ENCODE measurements at regions not wholly inside any gene's neighbourhood (a gene's known extent, or its start where the extent isn't known, plus 50 kb on each side); places are given as distances from the start of the nearest gene placed in this dataset.

GRCh38 chr7:25326501-25327156, 98.3 kb upstream of the NPVF start:
- TF ChIP-seq CTCF (IDR thresholded peaks at IDR 0.05; ENCODE audit: poor library complexity, severe bottlenecking) (no peak), MXI1 (conservative IDR thresholded peaks at IDR 0.05; ENCODE audit: poor library complexity, severe bottlenecking) (no peak), POLR2AphosphoS5 (IDR thresholded peaks at IDR 0.05) (peak; percentile 35), EP300 (conservative IDR thresholded peaks at IDR 0.05; ENCODE audit: poor library complexity, severe bottlenecking) (peak; percentile 60)

Measured in neural cell (in vitro differentiated cells).